ENCODE measurements at regions not wholly inside any gene's neighbourhood (a gene's known extent, or its start where the extent isn't known, plus 50 kb on each side); places are given as distances from the start of the nearest gene placed in this dataset.

- no peak overlapping the region for H3K4me3 ChIP-seq (ENCODE audit: low read depth, low read length)
- TF ChIP-seq CTCF (IDR thresholded peaks at IDR 0.05; ENCODE audit: insufficient read depth, low read length, poor library complexity, severe bottlenecking) = no peak
- no peaks in the 10 kb centered on the region for H3K27me3 ChIP-seq (ENCODE audit: control insufficient read depth, insufficient read depth, low read length)
- H3K36me3 ChIP-seq (ENCODE audit: control insufficient read depth, insufficient read depth, low read length) = no peaks in the 10 kb centered on the region
- no peak for DNase-seq (ENCODE audit: low read depth)
These were observed 87.2 kb upstream of the PDE5A start for GRCh38 chr4:119715490-119716445.

GRCh38 chr4:119709418-119709817 lies 80.8 kb upstream of the PDE5A start:
- Histone ChIP-seq H3K27me3 (ENCODE audit: control insufficient read depth, insufficient read depth, low read length) (no peaks in the 10 kb centered on the region), H3K4me3 (ENCODE audit: low read depth, low read length) (no peak overlapping the region), H3K36me3 (ENCODE audit: control insufficient read depth, insufficient read depth, low read length) (no peaks in the 10 kb centered on the region)
- TF ChIP-seq CTCF (IDR thresholded peaks at IDR 0.05; ENCODE audit: insufficient read depth, low read length, poor library complexity, severe bottlenecking) = no peak
- DNase-seq (ENCODE audit: low read depth) = no peak

GRCh38 chr4:119707336-119707735 lies 78.7 kb upstream of the PDE5A start:
- DNase-seq (ENCODE audit: low read depth) = no peak
- TF ChIP-seq CTCF (IDR thresholded peaks at IDR 0.05; ENCODE audit: insufficient read depth, low read length, poor library complexity, severe bottlenecking) = no peak

GRCh38 chr4:119706804-119707203 lies 78.2 kb upstream of the PDE5A start:
- Histone ChIP-seq H3K4me3 (ENCODE audit: low read depth, low read length) (no peak overlapping the region), H3K36me3 (ENCODE audit: control insufficient read depth, insufficient read depth, low read length) (no peaks in the 10 kb centered on the region), H3K27me3 (ENCODE audit: control insufficient read depth, insufficient read depth, low read length) (no peaks in the 10 kb centered on the region)
- no peak for DNase-seq (ENCODE audit: low read depth)
- no peak for TF ChIP-seq CTCF (IDR thresholded peaks at IDR 0.05; ENCODE audit: insufficient read depth, low read length, poor library complexity, severe bottlenecking)

More at GRCh38 chr4:119707336-119707735, 78.7 kb upstream of the PDE5A start:
- no peaks in the 10 kb centered on the region for H3K36me3 ChIP-seq (ENCODE audit: control insufficient read depth, insufficient read depth, low read length)
- no peaks in the 10 kb centered on the region for H3K27me3 ChIP-seq (ENCODE audit: control insufficient read depth, insufficient read depth, low read length)
- H3K4me3 ChIP-seq (ENCODE audit: low read depth, low read length) = no peak overlapping the region

GRCh38 chr4:119697887-119698393 lies 69.3 kb upstream of the PDE5A start:
- H3K36me3 ChIP-seq (ENCODE audit: control insufficient read depth, insufficient read depth, low read length) = no peaks in the 10 kb centered on the region
- DNase-seq (ENCODE audit: low read depth) = no peak
- H3K4me3 ChIP-seq (ENCODE audit: low read depth, low read length) = no peak overlapping the region
- no peaks in the 10 kb centered on the region for H3K27me3 ChIP-seq (ENCODE audit: control insufficient read depth, insufficient read depth, low read length)
- TF ChIP-seq CTCF (IDR thresholded peaks at IDR 0.05; ENCODE audit: insufficient read depth, low read length, poor library complexity, severe bottlenecking) = no peak
